PC-9 (cell line): ENCODE measurements at regions not wholly inside any gene's neighbourhood (a gene's known extent, or its start where the extent isn't known, plus 50 kb on each side); places are given as distances from the start of the nearest gene placed in this dataset.

Experiments
- BruUV-seq: library from RNA; stranded (reverse); fragments of 400-500 nt; replicated peaks from 2 replicates; lab custom pipeline; 2021; lab: Mats Ljungman, UMichigan
- CTCF ChIA-PET: fragments of 300-600 bp; sonication (Branson Sonifier 250); formaldehyde crosslinking; loops from one replicate; lab custom pipeline; 2022; ENCODE audit warnings: antibody characterized with exemption; lab: Charles Lee
- POLR2A ChIA-PET: fragments of 300-600 bp; sonication (Branson Sonifier 250); formaldehyde crosslinking; loops from one replicate; lab custom pipeline; 2022; ENCODE audit warnings: antibody characterized with exemption; ENCODE audit not compliant: unreplicated experiment; lab: Charles Lee
- DNase-seq, 2 experiments: peaks; one replicate each; pipeline versions ENCODE4 v3.0.0 to v3.0.0-alpha.2; 2015 to 2022; ENCODE audit warnings: mixed read lengths in 1 of 2
- H2AFZ ChIP-seq: fragments of 200-600 bp; sonication (generic); 2 replicates; pipeline ENCODE4 v1.8.1; 2017; ENCODE audit warnings: antibody characterized with exemption
- H3F3A ChIP-seq: fragments of 200-600 bp; sonication (generic); 2 replicates; pipeline ENCODE4 v1.8.1; 2017; ENCODE audit warnings: antibody characterized with exemption, mild to moderate bottlenecking, low read depth; ENCODE audit not compliant: insufficient read depth
- H3K27ac ChIP-seq: fragments of 200-600 bp; sonication (generic); 2 replicates; pipeline ENCODE4 v1.6.1; 2016; ENCODE audit warnings: mixed run types
- H3K27me3 ChIP-seq: fragments of 200-600 bp; sonication (generic); 2 replicates; pipeline ENCODE4 v1.6.1; 2016; ENCODE audit warnings: low read depth, mixed run types; ENCODE audit not compliant: insufficient read depth
- H3K36me3 ChIP-seq: fragments of 200-600 bp; sonication (generic); 2 replicates; pipeline ENCODE4 v1.6.1; 2016; ENCODE audit warnings: low read depth, mixed run types
- H3K4me1 ChIP-seq: fragments of 200-600 bp; sonication (generic); replicated peaks from 2 replicates; pipeline ENCODE4 v1.6.1; 2016; ENCODE audit warnings: mixed run types; ENCODE audit not compliant: insufficient read depth
- H3K4me2 ChIP-seq: fragments of 200-600 bp; sonication (generic); 2 replicates; pipeline ENCODE4 v1.6.1; 2017; ENCODE audit warnings: mixed run types
- H3K4me3 ChIP-seq: fragments of 200-600 bp; sonication (generic); 2 replicates; pipeline ENCODE4 v1.6.1; 2016; ENCODE audit warnings: mixed run types
- H3K79me2 ChIP-seq: fragments of 200-600 bp; sonication (generic); 2 replicates; pipeline ENCODE4 v1.6.1; 2017; ENCODE audit warnings: low read depth, mixed run types
- H3K9me2 ChIP-seq: fragments of 200-600 bp; sonication (generic); 2 replicates; pipeline ENCODE4 v1.8.1; 2017; ENCODE audit warnings: mild to moderate bottlenecking; ENCODE audit not compliant: insufficient read depth
- H3K9me3 ChIP-seq: fragments of 200-600 bp; sonication (generic); 2 replicates; pipeline ENCODE4 v1.8.1; 2016; ENCODE audit warnings: low read depth; ENCODE audit not compliant: insufficient read depth
- H4K20me1 ChIP-seq: fragments of 200-600 bp; sonication (generic); 2 replicates; pipeline ENCODE4 v1.8.1; 2017; ENCODE audit not compliant: insufficient read depth
- EZH2 ChIP-seq: fragments of 200-600 bp; sonication (generic); IDR thresholded peaks from 2 replicates; pipeline ENCODE4 v1.8.0; 2017; ENCODE audit warnings: antibody characterized with exemption, low read depth
- intact Hi-C: fragments of 100-400 bp; cut with micrococcal nuclease; formaldehyde crosslinking; loops from one replicate; pipeline ENCODE4 v1.10.0; 2022; ENCODE audit not compliant: unreplicated experiment
- TF ChIP-seq, protein P1 (sequence below): fragments of 200-600 bp; sonication (generic); conservative IDR thresholded peaks from 2 replicates; pipeline ENCODE4 v1.6.1; 2017; ENCODE audit warnings: mixed run types, antibody characterized with exemption, mild to moderate bottlenecking, moderate library complexity

DNA sequence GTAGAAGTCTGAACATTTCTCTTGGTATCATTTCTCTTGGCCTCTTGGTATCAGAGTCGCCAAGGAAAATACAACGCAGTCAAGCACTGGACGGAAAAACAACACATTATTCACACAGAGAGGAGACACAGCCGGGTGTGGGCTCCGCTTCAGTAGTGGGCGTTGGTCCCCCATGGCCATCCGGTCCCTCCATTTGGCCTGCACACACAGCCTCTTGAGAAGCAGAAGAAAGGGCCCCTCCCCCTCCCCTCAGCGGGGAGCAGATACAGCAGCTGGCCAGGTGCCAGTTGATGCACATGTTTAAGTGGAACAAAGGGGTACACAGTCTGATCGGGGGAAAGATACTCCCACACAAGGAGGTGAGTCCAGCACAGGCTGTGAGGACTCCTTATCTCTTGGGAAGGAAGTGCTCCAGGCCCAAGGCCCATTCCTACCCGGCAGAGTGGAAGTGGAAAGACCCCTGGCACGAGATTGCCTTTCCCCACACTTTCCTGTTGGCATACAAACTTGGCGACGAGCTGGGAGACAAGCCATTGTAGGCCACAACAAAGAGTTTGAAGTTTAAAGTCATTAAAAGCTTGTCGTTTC lies 311.3 kb downstream of the FAM72C start:
- intact Hi-C loops = no loop called here
- H3K27me3 ChIP-seq = no peaks in the 10 kb centered on the region

DNA sequence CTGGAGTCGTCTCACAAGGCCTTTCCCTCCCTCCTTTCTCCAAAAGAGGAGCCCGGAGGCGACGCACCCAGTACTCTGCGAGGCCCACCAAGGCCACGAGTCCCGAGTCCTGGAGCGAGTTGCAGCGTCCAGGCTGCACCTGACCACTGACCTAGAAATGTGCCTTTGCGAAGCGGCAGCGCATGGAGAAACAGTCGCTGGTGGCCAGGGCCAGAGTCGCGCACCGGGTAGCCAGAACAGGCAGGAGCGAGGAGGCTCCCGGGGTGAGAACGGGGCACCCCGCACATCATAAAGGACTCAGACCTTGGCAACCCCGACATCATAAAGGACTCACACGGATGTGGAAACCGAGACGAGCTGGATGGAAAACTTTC lies 318.4 kb downstream of the FAM72C start:
- intact Hi-C loops = no loop called here
- no peaks in the 10 kb centered on the region for H3K4me1 ChIP-seq
- no peak overlapping the region for H3K4me3 ChIP-seq
- H3F3A ChIP-seq = no peaks in the 10 kb centered on the region
- CTCF ChIA-PET = no interaction called here
- H3K9me2 ChIP-seq = no peaks in the 10 kb centered on the region
- DNase-seq = no peak
- H3K27ac ChIP-seq = no peak overlapping the region
- H2AFZ ChIP-seq = no peak overlapping the region
- H3K36me3 ChIP-seq = no peaks in the 10 kb centered on the region
- H3K79me2 ChIP-seq = no peaks in the 10 kb centered on the region
- no peak for TF ChIP-seq EZH2
- TF ChIP-seq, protein P1, sequence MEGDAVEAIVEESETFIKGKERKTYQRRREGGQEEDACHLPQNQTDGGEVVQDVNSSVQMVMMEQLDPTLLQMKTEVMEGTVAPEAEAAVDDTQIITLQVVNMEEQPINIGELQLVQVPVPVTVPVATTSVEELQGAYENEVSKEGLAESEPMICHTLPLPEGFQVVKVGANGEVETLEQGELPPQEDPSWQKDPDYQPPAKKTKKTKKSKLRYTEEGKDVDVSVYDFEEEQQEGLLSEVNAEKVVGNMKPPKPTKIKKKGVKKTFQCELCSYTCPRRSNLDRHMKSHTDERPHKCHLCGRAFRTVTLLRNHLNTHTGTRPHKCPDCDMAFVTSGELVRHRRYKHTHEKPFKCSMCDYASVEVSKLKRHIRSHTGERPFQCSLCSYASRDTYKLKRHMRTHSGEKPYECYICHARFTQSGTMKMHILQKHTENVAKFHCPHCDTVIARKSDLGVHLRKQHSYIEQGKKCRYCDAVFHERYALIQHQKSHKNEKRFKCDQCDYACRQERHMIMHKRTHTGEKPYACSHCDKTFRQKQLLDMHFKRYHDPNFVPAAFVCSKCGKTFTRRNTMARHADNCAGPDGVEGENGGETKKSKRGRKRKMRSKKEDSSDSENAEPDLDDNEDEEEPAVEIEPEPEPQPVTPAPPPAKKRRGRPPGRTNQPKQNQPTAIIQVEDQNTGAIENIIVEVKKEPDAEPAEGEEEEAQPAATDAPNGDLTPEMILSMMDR = no peak
- H4K20me1 ChIP-seq = no peaks in the 10 kb centered on the region
- H3K9me3 ChIP-seq = no peaks in the 10 kb centered on the region
- no TSS peak for BruUV-seq
- POLR2A ChIA-PET = no interaction called here
- H3K27me3 ChIP-seq = no peaks in the 10 kb centered on the region
- no peak overlapping the region for H3K4me2 ChIP-seq

More for the DNA sequence above, 311.3 kb downstream of the FAM72C start:
- DNase-seq = no peak
- Histone ChIP-seq H2AFZ (no peak overlapping the region), H3K9me2 (no peaks in the 10 kb centered on the region), H3K9me3 (no peaks in the 10 kb centered on the region), H3K4me3 (no peak overlapping the region), H3K36me3 (no peaks in the 10 kb centered on the region), H3K4me2 (no peak overlapping the region), H3F3A (no peaks in the 10 kb centered on the region), H4K20me1 (no peaks in the 10 kb centered on the region), H3K79me2 (no peaks in the 10 kb centered on the region), H3K4me1 (no peaks in the 10 kb centered on the region), H3K27ac (no peak overlapping the region)
- ChIA-PET POLR2A (no interaction called here), CTCF (no interaction called here)
- TF ChIP-seq, protein P1 = no peak
- no peak for TF ChIP-seq EZH2
- BruUV-seq = no TSS peak

DNA sequence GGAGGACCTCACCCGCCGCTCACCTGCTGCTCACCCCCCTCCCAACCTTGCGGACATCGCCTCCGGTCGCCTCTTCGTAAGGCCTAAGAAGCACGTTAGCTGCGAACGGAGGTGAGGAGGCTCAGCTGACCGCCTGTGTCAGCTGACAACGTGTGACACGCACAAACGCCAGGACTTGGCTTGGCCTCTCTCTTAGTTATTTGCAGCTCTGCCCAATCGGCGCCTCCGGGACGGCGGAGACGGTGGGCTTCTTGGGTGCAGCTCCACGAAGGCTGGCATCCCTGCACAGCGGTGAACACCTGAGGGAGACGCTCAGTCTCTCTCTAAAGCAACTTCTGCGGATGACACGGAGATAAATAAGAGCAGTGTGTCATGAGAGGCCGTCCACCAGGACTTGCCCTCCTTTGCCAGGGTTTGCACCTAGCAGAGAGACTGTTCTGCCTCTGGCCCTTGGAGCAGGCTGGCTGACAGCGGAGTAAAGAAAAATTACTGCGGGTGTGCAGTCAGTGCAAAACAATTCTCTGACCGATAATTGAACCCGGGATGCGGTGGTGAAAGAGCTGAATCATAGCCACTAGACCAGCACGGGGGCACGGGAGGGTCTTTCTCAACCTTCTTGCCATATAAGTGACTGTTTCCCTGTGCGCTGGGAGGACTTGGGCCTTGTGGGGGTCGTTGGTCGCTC lies 318.9 kb downstream of the FAM72C start:
- no TSS peak for BruUV-seq
- TF ChIP-seq EZH2 = no peak
- TF ChIP-seq, protein P1 = no peak
- Histone ChIP-seq H2AFZ (no peak overlapping the region), H3K79me2 (no peaks in the 10 kb centered on the region), H3K4me1 (no peaks in the 10 kb centered on the region), H4K20me1 (no peaks in the 10 kb centered on the region), H3K4me3 (no peak overlapping the region), H3F3A (no peaks in the 10 kb centered on the region), H3K27ac (no peak overlapping the region), H3K4me2 (no peak overlapping the region), H3K9me2 (no peaks in the 10 kb centered on the region), H3K27me3 (no peaks in the 10 kb centered on the region), H3K9me3 (no peaks in the 10 kb centered on the region), H3K36me3 (no peaks in the 10 kb centered on the region)
- intact Hi-C loops = no loop called here
- ChIA-PET CTCF (no interaction called here), POLR2A (no interaction called here)
- no peak for DNase-seq
